ENCODE measurements at regions not wholly inside any gene's neighbourhood (a gene's known extent, or its start where the extent isn't known, plus 50 kb on each side); places are given as distances from the start of the nearest gene placed in this dataset.

DNA sequence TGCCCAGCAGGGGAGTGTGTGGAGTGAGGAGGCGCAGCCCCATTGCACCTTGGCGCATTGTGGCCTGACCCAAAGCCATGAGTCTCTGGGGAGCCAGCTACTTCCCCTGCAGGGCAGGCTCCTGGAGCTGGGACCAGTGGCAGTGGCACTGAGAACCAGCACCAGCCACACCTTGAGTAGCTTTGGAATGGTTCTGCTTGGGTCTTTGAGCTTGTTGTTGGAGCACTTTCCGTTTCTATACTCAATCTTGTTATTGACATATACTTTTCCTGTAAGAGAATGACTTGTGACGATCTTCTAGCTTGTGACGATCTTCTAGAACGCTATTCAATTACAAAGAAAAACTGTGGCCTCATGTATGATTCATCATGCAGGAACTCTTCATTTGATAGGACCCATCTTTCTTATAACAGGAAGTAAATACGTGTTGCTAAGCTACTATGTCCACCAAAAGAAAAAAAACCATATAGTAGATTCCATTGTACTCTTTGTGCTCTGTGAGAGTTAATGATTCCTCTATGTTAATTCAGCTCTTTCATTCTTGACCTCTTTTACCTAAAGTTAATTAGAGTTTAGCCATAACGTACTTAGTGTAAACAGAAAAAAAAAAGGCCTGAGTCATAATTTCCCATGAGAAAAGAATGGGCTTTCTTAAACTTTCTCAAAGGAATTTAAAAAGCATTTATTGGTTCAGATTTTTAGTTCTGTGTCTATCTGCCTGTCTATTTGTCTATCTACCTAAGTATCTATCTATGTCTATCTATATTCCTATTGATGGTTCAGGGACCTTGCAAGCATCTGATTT is 113.1 kb downstream of the GATA6 start:
- peak overlapping the region in 1 of 2 donors; percentile 69 for H3K27ac ChIP-seq (ENCODE audit: low read depth in 1 of 2, low read length in 1 of 2)
- no peak for TF ChIP-seq CTCF (IDR thresholded peaks at IDR 0.05; ENCODE audit: control extremely low read depth, extremely low read depth)
- H3K9me3 ChIP-seq (ENCODE audit: control insufficient read depth in 4 of 4, insufficient read depth in 3 of 4, low read length in 3 of 4), result no peaks in the 10 kb centered on the region
- no peak overlapping the region for H3K4me3 ChIP-seq
- WGBS, 2 donors, result 44 to 65% methylated on average over 8 of the region's 8 CpGs
- ATAC-seq (ENCODE audit: insufficient read depth, low FRiP score) (no peak), DNase-seq (peak in 2 of 3 donors; percentile 50 to 52)
- no peaks in the 10 kb centered on the region for H3K36me3 ChIP-seq (ENCODE audit: control insufficient read depth in 4 of 4, insufficient read depth in 4 of 4, low read length in 4 of 4)
- H3K27me3 ChIP-seq (ENCODE audit: control insufficient read depth in 3 of 3, insufficient read depth in 3 of 3, low read length in 2 of 3), result no peaks in the 10 kb centered on the region
- H3K4me1 ChIP-seq (ENCODE audit: control insufficient read depth in 5 of 5, insufficient read depth in 5 of 5, low read length in 5 of 5), result peaks cover 0 to 23% (median 0%) of the 10 kb centered on the region in 5 donors
- no peak overlapping the region for H3K9ac ChIP-seq (ENCODE audit: insufficient read depth in 1 of 2, low read length in 2 of 2)

DNA sequence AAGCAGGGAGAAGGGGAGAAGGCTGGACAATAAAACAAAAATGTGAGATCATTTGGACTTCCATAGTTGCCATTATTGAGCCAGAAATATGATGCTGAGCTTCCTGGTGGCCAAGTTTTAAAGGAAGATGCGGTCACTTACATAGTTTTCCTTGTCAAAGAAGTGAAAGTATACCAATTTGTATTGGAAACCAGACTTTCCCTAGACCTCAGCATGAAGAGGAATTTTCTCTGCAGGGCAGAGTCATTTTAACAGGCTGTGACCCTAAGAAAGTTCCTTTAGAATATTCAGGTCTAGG is 111.0 kb downstream of the GATA6 start:
- H3K27me3 ChIP-seq (ENCODE audit: control insufficient read depth in 3 of 3, insufficient read depth in 3 of 3, low read length in 2 of 3), result no peaks in the 10 kb centered on the region
- H3K4me1 ChIP-seq (ENCODE audit: control insufficient read depth in 5 of 5, insufficient read depth in 5 of 5, low read length in 5 of 5), result peaks cover 0 to 19% (median 0%) of the 10 kb centered on the region in 5 donors
- H3K27ac ChIP-seq (ENCODE audit: low read depth in 1 of 2, low read length in 1 of 2), result peak overlapping the region in 1 of 2 donors; percentile 97
- WGBS, 2 donors, result 97 to 98% methylated on average over 1 of the region's 1 CpG
- H3K36me3 ChIP-seq (ENCODE audit: control insufficient read depth in 4 of 4, insufficient read depth in 4 of 4, low read length in 4 of 4), result no peaks in the 10 kb centered on the region
- no peaks in the 10 kb centered on the region for H3K9me3 ChIP-seq (ENCODE audit: control insufficient read depth in 4 of 4, insufficient read depth in 3 of 4, low read length in 3 of 4)
- no peak overlapping the region for H3K9ac ChIP-seq (ENCODE audit: insufficient read depth in 1 of 2, low read length in 2 of 2)
- no peak overlapping the region for H3K4me3 ChIP-seq
- DNase-seq, result no peak
- TF ChIP-seq CTCF (IDR thresholded peaks at IDR 0.05; ENCODE audit: control extremely low read depth, extremely low read depth), result no peak
- ATAC-seq (ENCODE audit: insufficient read depth, low FRiP score), result no peak

GRCh38 chr18:22279741-22280452 is 110.5 kb downstream of the GATA6 start:
- peak; percentile 36 for ATAC-seq (ENCODE audit: insufficient read depth, low FRiP score)
- H3K4me1 ChIP-seq (ENCODE audit: control insufficient read depth in 5 of 5, insufficient read depth in 5 of 5, low read length in 5 of 5), result peaks cover 0 to 14% (median 0%) of the 10 kb centered on the region in 5 donors

More at GRCh38 chr18:22279741-22280452, 110.5 kb downstream of the GATA6 start:
- DNase-seq, result no peak
- Histone ChIP-seq H3K36me3 (ENCODE audit: control insufficient read depth in 4 of 4, insufficient read depth in 4 of 4, low read length in 4 of 4) (no peaks in the 10 kb centered on the region), H3K9me3 (ENCODE audit: control insufficient read depth in 4 of 4, insufficient read depth in 3 of 4, low read length in 3 of 4) (no peaks in the 10 kb centered on the region), H3K9ac (ENCODE audit: insufficient read depth in 1 of 2, low read length in 2 of 2) (no peak overlapping the region), H3K27ac (ENCODE audit: low read depth in 1 of 2, low read length in 1 of 2) (peak overlapping the region in 1 of 2 donors; percentile 97), H3K4me3 (no peak overlapping the region), H3K27me3 (ENCODE audit: control insufficient read depth in 3 of 3, insufficient read depth in 3 of 3, low read length in 2 of 3) (no peaks in the 10 kb centered on the region)
- no peak for TF ChIP-seq CTCF (IDR thresholded peaks at IDR 0.05; ENCODE audit: control extremely low read depth, extremely low read depth)
- 80 to 87% methylated on average over 10 of the region's 10 CpGs for WGBS, 2 donors
